WI38 (cell line): ENCODE measurements at regions not wholly inside any gene's neighbourhood (a gene's known extent, or its start where the extent isn't known, plus 50 kb on each side); places are given as distances from the start of the nearest gene placed in this dataset.

ENCODE experiments used
- H3K4me3 ChIP-seq: 2 replicates; pipeline ENCODE4 v1.5.1; 2011; ENCODE audit warnings: low read depth, mild to moderate bottlenecking, control low read depth, low read length
- TF ChIP-seq, protein P1 (sequence below): IDR thresholded peaks from 2 replicates; pipeline ENCODE4 v1.5.1; 2012; ENCODE audit warnings: low read depth, mild to moderate bottlenecking, control low read depth, low read length

GRCh38 chr4:126221282-126221681 lies 906.5 kb downstream of the FAT4 start:
- TF ChIP-seq, protein P1, sequence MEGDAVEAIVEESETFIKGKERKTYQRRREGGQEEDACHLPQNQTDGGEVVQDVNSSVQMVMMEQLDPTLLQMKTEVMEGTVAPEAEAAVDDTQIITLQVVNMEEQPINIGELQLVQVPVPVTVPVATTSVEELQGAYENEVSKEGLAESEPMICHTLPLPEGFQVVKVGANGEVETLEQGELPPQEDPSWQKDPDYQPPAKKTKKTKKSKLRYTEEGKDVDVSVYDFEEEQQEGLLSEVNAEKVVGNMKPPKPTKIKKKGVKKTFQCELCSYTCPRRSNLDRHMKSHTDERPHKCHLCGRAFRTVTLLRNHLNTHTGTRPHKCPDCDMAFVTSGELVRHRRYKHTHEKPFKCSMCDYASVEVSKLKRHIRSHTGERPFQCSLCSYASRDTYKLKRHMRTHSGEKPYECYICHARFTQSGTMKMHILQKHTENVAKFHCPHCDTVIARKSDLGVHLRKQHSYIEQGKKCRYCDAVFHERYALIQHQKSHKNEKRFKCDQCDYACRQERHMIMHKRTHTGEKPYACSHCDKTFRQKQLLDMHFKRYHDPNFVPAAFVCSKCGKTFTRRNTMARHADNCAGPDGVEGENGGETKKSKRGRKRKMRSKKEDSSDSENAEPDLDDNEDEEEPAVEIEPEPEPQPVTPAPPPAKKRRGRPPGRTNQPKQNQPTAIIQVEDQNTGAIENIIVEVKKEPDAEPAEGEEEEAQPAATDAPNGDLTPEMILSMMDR, result no peak
- no peak overlapping the region for H3K4me3 ChIP-seq

DNA sequence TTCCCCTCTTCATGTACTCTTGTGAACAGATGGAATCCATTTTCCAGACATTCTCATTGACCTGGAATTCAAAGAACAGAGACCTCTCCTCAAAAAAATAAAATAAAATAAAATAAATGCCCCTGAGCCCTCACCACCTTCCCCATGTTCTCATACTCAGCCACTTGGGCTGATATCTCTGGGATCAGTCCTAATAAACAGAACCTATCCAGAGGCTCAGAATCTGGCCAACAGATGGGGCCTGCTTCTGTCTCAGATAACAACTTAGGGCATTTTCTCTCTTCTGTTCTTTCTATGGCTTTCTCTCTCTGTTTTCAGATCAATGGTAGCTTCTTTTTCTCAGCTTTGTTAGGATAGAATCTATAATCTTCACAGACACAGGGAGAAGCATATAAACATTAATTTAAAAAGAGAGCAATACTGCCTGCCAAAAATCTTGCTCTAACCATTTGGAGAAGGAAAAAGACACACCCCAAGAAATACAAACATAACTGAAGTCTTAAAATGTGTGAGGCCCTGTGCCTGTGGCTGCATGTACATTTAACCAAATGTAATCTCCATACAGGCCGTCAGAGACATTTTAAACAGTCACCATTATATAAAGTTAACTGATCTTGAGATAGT lies 907.1 kb downstream of the FAT4 start:
- H3K4me3 ChIP-seq, result no peak overlapping the region

DNA sequence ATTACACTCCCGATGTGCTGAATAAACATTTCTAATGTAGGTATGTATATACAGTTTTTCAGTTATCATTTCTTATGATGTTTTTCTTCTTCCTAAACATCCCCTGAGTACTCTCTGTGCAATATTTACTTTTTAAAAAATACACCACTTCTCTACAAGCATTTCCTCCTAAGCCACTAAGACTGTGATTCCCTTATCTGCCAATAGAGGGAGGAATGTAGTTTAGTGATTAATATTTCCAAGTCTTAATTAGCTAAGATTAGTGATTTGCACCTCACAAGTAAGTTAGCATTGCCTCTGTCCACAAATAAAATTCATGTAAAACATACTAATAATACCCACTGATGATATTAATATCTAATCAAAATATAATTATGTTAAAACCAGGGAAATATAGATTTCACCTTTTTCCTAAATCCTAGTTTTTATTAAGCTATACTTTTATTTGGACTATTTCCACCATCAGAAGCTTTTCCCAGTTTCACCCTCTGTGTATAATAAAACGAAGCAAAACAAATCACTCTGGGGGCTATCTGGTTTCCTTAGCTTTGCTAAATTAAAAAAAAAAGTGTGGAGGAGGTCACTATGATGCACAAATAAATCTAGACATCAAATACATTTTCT lies 909.1 kb downstream of the FAT4 start:
- no peak overlapping the region for H3K4me3 ChIP-seq
- TF ChIP-seq, protein P1, result peak; percentile 56; the same call in 1 of the 2 replicates

More for the DNA sequence above, 907.1 kb downstream of the FAT4 start:
- TF ChIP-seq, protein P1, result no peak

- H3K4me3 ChIP-seq, result no peak overlapping the region
These were observed 912.7 kb downstream of the FAT4 start for GRCh38 chr4:126227428-126227827.

DNA sequence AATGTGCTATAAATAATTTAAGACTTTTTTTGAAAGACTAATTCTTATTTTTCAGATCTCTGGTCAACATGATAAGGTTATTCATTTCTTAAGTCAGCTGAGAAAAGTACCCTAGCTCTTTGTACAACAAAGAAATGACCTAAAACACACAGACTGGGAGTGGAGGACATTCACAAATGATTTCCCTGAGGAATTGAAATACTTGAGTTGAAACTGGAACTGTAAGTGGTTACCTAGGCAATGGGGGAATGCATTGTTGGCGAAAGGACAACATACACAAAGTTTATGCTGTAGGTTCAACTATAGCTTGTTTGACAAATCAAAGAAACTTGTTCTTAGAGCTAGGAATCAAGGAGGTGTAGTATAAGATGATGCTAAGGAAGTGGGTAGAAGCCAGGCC lies 915.5 kb downstream of the FAT4 start:
- TF ChIP-seq, protein P1, result no peak
- no peak overlapping the region for H3K4me3 ChIP-seq

More at GRCh38 chr4:126227428-126227827, 912.7 kb downstream of the FAT4 start:
- TF ChIP-seq, protein P1, result no peak

GRCh38 chr4:126233483-126233882 lies 918.7 kb downstream of the FAT4 start:
- H3K4me3 ChIP-seq, result no peak overlapping the region
- TF ChIP-seq, protein P1, result no peak

DNA sequence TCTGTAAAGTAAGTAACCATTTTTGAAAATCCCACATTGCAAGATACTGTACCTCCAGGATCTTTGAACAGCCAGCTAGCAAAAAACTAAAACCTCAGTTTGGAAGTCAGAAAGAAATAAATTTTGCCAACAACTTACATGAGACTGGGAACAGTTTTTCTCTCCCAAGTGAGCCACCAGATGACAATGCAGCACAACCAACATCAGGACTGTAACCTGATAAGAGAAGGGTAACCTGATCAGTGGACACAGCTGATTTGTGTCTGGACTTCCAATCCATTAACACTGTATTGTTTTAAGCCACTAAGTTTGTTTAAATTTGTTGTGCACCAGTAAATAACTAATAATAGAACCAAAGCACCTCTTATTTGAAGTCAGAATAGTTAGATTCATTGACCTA lies 923.3 kb downstream of the FAT4 start:
- TF ChIP-seq, protein P1, result no peak
- H3K4me3 ChIP-seq, result no peak overlapping the region
